ENCODE measurements at regions not wholly inside any gene's neighbourhood (a gene's known extent, or its start where the extent isn't known, plus 50 kb on each side); places are given as distances from the start of the nearest gene placed in this dataset.

DNA sequence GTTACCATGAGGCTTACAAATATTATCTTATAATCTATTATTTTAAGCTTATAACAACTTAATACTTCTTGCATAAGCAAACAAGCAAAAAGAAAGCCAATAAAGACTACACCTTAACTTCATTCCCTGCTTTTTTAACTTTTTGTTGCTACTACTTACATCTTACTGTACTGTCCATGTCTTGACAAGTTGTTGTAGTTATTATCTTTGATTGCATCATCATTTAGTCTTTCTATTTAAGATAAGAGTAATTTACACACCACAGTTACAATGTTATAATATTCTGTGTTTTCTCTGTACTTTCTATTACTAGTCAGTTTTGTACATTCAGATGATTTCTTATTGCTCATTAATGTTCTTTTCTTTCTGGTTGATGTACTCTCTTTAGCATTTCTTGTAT lies 346.6 kb downstream of the SMARCA1 start:
- no peak for DNase-seq (ENCODE audit: low read depth)

DNA sequence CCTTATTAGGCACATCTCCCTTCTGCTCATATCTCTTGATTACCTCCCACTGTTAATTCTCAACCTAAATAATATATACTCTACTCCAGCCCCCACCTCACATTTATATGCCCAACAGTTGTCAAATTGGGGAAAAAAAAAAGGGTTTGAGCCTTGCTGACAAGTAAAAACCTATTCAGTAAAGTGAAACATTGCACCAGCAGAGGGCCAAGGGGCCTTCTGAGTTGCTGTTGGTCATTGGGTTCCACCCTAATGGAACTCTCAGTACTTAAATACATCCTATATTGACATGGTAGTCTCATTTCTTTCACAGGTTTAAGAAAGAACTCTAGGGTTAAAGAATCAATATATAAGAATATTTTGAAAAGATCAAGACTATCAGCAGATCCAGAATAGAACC lies 362.2 kb downstream of the SMARCA1 start:
- no peak for DNase-seq (ENCODE audit: low read depth)

DNA sequence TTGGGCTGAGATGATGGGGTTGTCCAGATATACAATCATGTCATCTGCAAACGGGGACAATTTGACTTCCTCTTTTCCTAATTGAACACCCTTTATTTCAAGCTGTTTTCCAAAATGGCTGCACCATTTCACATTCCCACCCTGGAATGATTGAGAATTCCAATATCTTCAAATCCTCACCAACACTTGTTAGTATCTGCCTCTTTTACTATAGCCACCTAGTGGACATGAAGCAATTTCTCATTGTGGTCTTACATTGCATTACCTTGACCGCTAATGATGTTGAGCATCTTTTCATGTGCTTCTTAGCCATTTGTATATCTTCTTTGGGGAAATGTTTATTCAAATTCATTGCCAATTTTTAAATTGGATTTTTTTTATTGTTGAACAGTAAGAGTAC lies 364.8 kb downstream of the SMARCA1 start:
- no peak for DNase-seq (ENCODE audit: low read depth)

DNA sequence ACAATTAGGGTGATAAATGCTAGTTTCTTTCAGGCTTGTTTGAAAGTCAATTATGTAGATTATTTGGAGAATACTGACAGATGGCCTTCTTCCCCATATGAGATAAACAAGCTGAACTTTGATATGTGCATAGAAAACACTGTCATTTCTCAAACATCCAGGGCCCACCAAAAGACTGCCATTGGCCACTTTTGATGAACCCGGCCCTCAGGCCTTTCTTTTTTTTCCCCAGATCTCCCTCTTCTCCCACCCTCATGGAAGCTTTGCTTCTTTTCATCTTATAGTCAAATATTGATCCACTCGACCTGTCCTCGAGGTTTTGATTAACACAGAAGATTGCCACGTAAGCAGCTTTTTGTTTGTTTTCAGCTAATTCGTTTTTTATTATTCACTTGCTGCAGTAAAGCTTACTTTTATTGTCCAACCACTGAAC lies 377.4 kb downstream of the SMARCA1 start:
- no peak for DNase-seq (ENCODE audit: low read depth)

DNA sequence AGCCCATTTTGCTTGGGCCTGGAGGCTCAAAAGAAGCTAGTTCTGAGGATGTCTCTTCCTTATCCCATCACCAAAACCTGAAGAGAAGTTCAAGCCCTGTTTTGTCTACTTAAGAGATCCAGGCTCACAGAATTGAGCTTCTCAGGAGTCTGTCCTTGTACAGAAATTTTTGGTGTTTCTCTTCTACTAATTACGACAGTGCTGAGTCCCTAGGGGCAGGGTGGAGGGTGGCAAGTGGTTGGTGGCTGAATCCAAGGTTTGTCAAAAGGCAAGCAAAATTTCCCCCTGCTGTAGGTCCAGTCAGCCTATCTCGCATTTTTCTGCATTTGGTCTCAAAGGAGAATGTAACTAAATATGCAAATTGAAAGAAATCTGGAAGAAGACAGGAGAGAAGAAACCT lies 377.9 kb downstream of the SMARCA1 start:
- no peak for DNase-seq (ENCODE audit: low read depth)

DNA sequence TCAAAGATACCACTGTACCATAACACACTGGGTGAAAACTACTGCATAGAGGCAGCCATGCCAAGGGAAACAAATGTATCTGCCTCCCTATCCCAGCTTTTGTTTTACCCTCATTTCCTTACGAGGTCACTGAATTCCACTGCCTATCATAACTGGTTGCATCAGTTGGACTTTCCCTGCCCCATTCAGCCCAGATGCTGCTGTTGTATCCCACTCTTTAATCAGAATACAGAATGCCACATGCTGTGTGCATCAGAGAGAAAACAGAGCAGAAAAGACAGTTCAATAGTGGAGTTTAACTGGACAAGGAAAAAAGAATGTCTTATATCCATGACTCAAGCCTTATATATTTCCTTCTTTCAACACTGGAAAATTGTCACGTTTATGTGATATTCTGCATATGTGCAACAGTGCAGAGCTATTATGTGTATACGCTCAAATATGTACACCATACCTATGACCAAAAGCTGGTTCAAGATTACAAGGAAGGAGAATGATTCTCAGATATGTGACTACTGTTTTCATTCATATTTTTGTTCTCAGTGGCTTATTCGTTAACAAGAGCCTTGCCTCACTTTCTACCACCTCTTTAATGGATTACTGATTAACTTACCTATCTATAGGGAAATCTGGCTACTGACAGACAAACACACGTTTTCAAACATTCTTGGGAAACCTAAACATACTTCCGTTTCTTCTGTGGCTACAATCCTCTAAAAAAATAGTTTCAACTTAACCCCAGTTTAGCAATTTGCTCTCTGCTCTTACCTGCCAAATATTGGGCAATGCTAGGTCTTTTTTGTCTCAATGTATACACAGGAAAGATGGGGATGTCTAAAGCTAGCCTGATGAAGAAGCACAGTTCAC lies 378.9 kb downstream of the SMARCA1 start:
- no peak for DNase-seq (ENCODE audit: low read depth)

DNA sequence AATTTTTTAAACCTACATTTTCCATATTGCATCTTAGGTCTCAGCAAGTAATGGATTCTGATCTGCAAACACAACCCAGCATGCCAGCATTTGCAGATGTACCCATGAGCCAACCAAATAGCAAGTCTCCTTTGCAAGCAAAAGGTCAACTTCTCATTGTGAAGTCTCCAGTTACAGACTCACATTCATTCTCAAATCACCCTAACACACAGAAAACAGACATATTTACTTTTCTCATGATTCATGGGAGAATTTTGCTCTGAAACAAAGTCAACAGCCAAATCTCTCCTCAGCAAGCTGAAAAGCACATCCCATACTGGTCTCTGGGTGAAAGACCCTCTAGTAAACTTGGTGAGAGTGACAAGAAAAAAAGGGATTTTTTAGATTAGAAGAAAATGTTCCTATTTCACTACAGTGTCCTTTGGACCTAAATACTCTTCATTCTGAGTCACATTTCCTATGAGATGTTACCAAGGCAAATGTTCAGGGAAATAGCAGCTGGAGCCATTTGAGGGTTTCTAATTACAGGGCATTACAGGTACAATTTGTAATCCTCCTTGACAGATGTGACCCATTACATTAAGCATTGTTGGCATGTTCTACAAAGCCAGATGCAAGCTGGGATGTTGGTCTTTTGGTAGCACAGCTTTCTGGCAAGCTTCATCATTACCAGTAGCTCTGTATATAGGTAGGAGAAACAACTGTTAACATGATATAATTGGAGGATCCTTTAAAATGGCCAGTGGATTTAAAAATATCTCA lies 383.3 kb downstream of the SMARCA1 start:
- DNase-seq (ENCODE audit: low read depth), result no peak

DNA sequence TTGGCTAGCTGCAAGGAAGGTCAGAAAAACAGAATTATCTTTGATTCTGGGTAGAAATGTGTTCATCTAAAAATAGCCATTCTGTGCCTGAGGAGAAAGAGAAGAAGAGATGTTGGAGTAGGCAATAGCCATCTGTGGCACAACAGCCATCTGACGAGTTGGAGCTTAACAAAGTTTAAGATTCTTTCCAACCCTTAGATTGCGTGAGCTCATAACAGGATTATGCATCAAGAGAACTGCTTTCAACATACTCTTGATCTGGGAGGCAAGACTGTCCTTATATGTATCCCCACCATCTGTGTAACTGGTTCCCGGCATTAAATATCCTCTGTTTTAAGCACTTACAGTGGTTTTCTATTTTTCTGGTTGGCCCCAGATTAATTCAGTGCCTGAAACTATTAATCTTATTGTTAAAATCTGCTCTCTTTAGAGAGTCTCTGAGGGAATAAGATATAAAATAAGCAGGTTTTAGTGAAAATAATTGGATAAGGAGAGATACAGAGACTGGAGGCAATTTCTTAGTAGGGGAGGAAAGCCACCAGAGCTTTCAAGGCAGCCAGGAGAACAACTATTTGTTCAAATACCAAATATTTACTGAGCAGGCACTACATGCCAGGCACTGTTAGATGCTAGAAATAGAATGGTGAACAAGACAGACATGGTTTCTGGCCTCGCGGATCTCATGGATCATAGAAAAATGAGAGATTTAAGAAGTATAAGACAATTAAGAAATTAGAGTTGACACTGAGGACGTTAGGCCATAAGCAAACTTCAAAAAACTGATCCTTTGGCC lies 398.0 kb downstream of the SMARCA1 start:
- DNase-seq (ENCODE audit: low read depth), result no peak

DNA sequence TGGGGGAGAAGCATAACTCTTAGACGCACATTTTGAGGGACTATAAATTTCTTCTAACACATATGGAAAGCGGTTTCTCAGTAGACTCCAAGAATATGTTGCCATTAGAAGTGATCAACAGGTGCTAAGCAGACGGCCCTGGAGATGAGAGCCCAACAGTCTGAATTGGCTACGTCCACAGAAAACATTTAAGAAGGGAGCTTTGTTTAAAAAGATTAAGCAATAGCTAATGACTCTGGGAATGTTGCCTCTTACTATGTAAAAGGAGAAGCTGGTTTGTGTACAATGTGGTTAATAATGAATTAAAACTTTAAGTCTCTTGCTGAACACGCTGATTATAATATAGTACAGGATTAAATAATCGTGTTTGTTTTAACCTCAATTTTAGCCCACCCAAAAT lies 399.5 kb downstream of the SMARCA1 start:
- no peak for DNase-seq (ENCODE audit: low read depth)

DNA sequence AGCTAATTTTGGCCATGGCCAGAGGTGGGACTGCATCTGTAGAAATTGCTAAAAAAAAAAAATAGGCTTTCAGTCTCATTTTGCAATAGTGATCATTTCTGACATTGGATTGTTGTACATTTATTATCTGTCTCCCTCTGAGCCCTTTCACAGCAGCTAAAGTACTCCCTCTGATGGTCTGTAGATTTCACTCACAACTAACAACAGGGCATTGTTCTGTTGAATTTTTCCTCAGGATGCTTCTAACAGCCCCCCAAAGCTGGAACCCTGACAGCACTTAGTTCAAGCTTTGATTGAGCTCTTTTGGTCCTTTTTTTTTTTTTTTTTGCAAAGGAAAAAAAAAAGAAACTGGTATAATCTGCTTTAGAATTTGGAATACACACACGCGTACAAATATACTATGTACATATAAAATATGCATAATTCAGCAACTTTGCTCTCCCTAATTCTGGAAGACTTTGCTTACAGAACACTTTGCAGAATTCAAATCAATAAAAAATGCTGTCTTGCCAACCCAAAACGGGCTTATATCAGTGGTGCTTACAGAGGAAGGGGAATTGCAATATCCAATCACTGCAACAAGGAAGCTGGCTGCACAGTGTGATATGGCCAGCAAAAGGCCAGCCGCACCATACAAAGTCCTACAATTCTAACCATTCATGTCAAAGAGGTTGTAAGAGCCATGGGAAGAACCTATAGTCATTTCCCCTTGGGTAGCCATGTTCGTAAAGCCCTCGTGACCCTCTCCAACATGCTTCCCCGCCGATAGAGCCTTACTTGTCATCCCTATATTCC lies 406.4 kb downstream of the SMARCA1 start:
- DNase-seq (ENCODE audit: low read depth), result no peak

DNA sequence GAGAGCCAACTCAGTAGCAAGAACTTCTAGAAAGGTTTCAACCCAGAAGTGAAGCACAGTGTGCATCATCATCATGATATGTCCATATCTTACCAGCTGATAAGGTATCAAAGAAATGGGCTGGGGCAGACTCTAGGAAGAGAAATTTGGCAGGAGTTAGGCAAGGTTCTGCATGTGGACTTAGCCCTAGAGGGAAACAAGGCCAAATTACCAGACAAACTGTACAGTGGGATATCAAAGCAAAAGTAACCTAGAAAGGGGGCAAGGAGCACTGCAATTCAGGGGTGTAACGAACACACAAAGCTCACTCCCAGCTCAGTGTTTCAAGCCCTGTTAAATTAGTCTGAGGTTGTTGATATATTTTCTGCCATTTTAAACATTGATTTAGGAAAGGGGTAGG lies 407.4 kb downstream of the SMARCA1 start:
- DNase-seq (ENCODE audit: low read depth), result no peak

DNA sequence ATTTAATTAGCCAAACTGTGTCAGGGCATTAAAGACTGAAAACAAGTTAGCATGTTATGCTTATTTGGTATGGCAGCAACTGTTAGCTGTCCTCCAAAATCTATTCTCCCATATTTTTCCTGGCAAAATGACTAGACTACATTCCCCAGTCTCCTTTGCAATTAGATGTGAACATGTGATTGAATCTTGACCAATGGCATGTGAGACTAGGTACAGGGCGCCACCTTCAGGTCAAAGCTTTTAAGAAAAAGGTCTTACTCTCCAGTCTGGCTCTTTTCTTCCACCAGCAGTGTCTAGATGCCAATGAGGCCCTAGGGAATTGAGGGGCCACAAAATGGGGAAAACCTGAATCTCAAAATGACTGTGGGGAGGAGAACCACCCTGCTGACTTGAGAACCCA lies 408.2 kb downstream of the SMARCA1 start:
- peak; percentile 17 for DNase-seq (ENCODE audit: low read depth)

DNA sequence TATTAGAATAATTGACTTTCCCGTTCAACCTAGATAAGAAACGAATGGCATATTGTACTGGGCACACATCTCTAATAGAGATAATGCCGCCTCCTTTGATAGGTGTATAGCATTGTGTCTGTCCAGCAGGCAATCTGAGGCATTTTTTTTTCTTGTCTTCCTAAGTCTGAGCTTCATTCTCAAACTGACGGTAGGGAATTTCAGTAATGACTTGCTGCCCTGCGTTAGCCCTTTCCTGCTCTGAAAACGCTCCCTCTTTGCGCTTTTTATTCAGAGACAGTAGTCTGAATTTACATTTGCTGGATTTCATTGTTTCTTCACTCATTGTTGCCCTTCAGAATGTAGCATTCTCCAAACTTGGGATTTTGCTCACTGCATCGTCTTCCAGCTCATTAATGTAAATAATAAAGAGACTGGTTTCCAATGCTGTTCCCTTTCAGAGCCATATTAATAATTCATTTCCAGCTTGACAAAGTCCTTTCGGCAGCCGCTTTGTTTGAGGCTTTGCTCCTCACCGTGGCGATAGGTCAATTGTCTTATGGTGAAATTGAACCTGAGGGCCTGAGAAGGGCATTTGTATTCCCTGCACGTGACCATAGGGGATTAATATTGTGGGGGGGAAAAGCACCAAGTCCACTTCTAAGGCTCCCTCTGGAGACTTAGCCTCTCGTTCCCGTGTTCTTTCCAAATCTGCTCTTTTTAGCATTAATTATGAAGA lies 412.1 kb downstream of the SMARCA1 start:
- no peak for DNase-seq (ENCODE audit: low read depth)

DNA sequence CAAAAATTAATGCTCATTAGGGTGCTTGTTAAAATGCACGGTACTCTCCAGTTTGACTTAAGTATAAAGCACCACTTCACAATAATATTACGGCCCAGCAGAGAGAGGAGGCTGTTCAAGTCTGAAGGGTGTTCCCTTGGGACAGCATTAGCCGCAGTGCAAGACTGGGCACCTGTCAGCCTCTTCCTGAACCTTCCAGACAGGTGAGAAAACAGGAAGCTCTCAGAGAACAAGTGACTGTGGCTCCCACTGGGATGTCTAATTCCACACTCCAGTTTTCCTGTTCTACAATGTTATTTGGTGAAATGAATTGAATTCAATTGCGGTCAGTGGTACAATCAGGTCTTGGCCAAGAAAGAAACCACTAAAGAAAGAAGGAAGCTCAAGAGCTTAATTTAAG lies 414.4 kb downstream of the SMARCA1 start:
- no peak for DNase-seq (ENCODE audit: low read depth)

DNA sequence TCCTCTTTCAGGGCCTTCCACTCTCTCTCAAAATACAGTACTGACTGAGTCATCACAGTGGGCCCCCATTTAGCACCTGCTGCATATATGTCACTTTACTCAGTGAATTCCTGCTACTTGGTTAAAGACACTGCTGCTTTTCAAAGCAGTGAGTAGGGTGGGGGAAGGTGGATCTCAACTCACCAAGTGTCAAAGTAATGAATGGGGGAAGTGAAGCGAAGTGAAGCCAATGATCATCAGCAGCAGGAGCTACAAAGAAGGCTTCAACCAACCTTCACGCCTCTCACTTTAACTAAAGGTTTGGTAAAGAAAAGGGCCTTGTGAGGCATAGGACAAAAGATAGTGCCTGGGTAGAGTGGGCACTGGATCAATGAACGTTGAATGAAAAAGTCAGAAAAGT lies 424.1 kb downstream of the SMARCA1 start:
- no peak for DNase-seq (ENCODE audit: low read depth)

DNA sequence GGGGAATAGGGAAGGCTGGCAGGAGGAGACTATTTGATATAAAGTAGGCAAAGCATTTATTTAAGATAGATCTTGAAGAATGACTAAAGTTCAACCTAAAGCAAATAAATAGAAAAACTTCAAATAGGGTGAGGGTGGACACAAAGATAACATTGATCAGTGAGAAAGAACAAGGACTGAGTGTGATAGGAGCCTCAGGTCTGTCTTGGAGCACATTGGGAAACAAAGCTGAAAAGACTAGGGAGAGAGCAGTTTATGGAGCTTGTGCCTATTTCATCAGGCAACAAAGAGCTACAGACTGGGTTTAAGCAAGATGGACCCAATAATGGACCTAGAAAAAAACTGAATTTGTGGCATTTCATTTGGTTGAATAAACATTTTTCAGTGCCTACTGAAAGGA lies 425.6 kb downstream of the SMARCA1 start:
- no peak for DNase-seq (ENCODE audit: low read depth)

DNA sequence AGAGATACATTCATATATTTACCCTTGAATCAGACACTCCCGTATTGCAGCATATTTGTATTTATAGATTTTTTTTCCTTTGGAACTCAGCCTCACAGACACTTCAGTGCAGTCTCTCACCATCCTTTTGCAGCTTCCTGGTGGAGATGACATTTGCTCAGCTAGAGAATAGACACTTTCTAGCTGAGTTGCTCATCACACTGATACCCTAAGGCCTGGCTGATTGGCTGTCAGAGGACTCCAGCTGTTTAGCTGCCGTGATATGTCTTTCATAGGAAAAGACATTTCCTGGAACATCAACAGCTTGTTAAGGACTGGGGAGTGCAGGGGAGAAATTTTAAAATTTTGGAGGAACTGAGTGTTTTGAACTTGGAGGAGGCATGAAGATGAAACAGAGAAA lies 429.6 kb downstream of the SMARCA1 start:
- DNase-seq (ENCODE audit: low read depth), result no peak

DNA sequence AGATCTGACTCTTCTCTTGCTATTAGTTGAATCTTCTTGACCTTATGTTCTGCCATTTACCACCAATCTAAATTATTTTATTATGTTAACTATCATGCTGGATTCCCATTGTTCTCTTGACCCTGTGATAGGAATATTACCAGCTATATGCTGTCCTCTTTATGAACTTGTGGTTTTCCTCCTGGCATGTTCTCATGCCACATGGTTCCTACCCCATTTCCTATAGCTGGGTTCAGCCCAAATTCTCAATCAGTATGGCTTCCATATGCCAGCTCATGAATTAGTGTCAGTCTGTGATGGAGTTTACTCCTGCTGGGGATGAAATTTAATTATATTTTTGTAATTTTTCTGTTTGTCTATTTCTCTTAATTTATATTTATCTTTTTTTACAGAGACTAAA lies 430.5 kb downstream of the SMARCA1 start:
- no peak for DNase-seq (ENCODE audit: low read depth)

DNA sequence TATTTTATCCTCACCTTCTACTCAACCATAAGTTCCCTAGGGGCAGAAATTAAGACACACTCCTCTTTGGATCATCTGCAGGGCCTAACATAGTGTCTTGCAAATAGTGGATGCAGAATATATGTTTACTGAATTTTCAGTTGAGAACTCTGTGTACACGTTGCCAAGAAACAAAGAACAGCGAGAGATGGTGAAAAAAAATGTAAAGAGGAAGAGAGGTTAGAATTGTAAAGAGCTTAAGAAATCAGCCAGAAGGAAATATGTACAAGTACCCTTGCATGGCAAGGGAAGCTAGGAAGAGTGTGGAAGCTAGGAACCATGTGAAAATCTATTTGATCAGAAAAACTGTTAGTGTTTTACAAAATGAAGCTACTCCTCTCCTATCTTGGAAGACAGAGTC lies 431.0 kb downstream of the SMARCA1 start:
- DNase-seq (ENCODE audit: low read depth), result no peak

DNA sequence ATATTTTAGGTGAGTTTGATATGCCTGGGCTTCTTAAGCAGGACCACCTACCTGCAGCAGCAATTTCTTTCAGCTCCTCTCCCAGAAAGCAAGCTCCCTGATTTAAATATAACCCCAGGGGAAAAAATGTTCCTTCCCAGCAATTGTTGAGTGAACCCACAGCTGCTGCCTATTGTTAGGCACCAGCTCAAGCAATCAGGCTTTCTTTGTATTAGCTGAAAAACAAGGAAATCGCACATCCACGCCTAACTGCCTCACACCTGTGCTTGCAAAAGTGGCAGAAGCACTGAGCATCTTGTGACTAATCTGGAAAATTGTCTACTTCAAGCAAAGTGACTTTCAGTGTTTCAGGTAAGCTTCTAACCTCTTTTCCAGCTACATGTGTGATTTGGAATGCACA lies 432.2 kb downstream of the SMARCA1 start:
- no peak for DNase-seq (ENCODE audit: low read depth)

DNA sequence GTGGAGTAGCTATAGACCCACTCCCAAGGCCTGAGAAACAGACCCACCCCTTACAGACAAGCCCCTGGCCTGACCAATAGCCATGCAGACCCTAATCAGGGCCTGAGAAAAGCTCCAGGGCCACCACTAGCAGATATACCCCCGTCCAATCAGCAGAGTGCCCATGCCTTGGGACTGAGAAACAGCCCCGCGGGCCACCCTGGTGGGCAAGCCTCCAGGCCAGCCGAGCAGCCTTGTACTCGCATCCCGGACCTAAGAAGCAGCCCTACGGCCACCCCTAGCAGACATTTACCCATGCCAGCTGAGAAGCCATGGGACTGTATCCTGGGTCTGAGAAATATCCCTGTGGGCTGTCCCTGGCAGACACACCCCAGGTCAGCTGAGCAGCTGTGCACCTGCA lies 436.5 kb downstream of the SMARCA1 start:
- DNase-seq (ENCODE audit: low read depth), result no peak
